Head of caudate nucleus (tissue), 42 donors: ENCODE measurements at regions not wholly inside any gene's neighbourhood (a gene's known extent, or its start where the extent isn't known, plus 50 kb on each side); places are given as distances from the start of the nearest gene placed in this dataset.
"Not testable (repeated sequence)": the region's sequence is repeated elsewhere in the genome, so short reads cannot be mapped to it uniquely, and the experiment has no call there.

Experiments used
- DNase-seq, 42 donors: peaks; one replicate each; pipeline versions ENCODE4 v3.0.0 to v3.0.0-alpha.2; 2020 to 2021; ENCODE audit warnings: mixed read lengths in 7 of 42
- intact Hi-C: fragments of 100-400 bp; cut with DNase I; formaldehyde crosslinking; loops from one replicate; pipeline ENCODE4 v1.15.0; 2022

DNA sequence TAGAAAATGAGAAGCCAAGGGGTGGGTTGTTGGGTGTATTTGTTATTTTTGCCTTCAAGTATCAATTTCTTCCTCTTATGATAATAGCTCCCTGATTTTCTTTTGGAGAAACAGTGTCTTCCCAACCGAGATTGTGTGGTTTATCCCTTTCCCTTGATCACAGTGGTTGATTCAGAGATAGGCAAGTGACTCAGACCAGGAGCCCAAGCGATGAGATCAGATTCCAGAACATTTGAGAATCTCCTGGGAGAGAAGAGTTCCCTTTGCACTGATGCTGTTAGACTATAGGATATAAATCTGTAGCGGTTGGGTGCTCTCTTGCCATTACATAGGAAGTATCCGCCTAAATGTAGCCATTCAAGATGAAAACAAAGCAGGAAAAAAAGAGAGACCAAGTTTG, 90.1 kb upstream of the WDR26 start:
- DNase-seq: no peak
- intact Hi-C loops: no loop called here

DNA sequence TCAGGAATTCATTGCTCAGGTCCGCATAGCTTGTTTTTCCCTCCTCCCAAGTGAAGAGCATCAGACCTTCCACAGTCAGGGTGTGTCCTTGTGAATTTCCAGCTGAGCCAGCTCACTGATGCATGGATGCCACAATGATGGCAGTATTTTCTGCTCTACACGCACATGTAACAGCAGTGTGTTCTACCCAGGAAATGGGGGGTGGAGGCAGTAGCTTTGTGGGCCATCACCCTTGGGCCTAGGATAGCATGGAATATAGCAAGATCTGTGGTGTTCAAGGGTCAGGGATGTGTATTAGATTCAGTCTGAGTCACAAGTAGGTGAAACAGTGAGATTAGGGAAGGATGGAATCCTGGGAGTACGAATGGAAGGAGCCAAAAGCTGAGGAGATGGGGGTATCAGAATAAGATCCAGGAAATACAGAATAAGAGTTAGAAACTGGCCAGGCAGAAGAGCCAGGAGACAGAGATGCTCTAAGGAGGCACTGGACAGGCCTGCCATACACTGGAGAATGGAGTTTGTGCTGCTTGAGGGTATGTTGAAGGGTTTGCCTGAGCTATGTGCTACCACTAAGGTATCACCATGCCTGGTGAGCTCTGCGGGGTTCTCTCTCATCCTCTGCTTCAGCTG, 90.6 kb upstream of the CNIH3 start:
- intact Hi-C loops: no loop called here
- DNase-seq: no peak

DNA sequence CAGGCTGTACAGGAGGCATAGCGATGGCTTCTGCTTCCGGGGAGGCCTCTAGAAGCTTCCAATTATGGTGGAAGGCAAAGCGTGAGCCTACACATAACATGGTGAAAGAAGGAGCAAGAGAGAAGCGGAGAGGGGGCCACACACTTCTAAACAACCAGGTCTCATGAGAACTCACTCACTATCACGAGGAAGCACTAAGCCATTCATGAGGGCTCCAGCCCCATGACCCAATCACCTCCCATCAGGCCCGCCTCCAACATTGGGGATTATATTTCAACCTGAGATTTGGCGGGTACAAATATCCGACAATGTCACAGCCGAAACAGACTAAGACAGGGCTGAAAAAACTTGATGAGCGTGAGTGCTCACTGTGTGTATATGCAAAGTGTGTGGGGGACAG, 89.3 kb upstream of the CNIH3 start:
- intact Hi-C loops: no loop called here
- DNase-seq: no peak

DNA sequence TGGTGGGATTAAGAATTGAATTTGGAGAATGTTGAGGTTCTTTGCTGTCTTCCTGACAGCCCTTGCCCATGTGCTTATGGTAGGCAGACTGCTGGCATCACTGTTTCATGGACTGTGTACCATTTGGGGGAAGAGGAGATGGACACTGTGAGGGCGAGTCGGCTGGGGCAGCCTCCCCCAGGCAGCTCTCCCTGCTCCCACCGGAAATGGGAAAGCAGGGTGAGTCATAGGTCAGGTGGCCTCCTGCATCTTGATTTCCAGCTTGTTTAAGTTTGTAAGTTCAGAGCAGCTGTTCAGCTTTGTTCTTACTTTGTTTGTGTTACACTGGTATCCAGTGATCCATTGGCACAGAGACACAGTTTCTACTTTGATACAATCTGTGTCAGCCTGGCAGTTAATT, 87.2 kb upstream of the CNIH3 start:
- no peak for DNase-seq
- intact Hi-C loops: no loop called here

DNA sequence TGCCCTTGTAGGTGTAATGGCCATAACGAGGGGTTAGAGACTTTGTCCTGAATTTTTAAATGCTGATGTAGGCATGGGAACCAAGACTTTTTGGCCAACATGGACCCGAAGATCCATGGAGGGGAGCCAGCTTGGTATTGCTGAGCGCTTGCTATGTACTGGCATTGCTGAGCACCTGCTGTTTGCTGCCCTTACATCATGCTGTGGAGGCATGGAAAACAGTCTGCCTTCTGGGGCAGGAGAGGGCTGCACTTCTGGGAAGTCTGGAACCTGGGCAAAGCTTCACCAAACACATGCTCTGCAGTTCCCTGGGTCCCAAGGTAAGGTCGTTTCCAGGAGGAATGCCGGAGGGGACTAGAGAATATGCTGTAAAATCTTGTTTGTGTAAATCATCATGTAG, 86.3 kb upstream of the CNIH3 start:
- intact Hi-C loops: no loop called here
- no peak for DNase-seq

DNA sequence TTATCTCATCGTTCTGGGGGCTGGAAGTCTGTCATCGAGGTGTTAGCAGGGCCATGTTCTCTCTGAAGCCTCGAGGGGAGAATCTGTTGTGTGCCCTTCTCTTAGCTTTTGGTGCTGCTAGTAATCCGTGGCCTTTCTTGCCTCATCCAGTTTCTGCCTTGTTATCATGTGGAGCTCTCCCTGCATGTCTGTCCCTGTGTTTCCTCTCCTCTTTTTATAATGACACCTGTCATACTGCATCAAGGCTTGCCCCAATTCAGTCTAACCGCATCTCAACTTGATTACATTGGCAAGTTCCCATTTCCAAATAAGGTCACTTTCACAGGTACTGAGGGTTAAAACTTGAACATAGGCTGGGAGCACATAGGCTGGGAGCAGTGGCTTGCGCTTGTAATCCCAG, 82.6 kb upstream of the CNIH3 start:
- no peak for DNase-seq
- intact Hi-C loops: no loop called here

DNA sequence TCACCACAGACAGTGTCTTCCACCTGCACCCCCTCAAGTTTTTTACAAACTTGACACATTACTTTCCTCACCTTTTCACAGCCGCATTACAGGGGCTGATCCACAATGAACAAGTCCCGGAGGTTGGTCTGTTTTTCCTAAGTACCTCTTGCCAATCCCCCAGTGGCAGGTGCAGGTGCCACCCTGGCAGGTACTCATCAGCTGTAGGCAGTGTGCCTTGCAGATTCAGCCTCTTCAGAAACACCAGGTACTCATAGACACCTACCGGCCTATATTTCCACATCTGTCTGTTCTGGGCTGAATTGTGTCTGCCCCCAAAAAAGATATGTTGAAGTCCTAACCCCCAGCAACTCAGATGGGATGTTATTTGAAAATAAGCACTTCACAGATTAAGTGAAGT, 81.4 kb upstream of the CNIH3 start:
- intact Hi-C loops: no loop called here
- DNase-seq: no peak

DNA sequence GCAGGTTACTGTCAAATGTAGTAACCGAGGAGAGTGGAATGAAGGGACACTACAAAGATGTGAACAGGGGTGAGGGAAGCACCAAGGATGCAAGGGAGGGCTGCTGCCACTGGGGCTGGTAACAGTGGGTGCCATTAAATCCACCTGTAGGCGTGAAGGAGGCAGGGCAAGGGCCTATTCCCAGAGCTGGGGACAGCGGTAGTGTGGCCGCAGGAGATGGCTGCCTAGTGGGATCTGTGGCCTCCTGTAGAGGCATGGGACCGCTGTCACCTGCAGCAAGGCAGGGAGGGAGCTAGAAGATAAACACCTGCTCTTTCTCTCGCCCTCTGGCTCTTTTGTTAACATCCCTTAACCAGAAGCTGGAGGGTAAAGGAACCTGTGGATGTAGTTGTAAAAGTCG, 80.5 kb upstream of the CNIH3 start:
- DNase-seq: no peak
- intact Hi-C loops: no loop called here

DNA sequence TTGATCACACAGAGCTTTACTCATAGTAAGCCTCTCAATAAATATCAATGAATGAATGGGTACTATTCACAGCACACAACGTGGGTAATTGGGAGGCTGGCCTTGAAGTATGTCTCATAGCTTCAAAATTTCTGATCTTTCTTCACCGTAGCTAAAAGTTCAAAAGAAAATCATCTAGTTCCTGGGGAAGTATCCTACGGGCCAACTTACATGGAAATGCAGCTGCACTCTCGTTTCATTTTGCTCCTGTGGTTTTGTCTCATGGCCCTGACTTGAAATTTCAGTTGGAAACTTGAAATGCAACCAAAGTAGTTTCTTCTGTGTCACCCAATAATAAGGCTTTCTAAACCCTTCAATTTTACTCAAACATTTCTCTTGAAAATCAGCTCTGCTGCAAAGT, 76.1 kb upstream of the CNIH3 start:
- intact Hi-C loops: no loop called here
- DNase-seq: peak in 1 of 42 donors; percentile 29

DNA sequence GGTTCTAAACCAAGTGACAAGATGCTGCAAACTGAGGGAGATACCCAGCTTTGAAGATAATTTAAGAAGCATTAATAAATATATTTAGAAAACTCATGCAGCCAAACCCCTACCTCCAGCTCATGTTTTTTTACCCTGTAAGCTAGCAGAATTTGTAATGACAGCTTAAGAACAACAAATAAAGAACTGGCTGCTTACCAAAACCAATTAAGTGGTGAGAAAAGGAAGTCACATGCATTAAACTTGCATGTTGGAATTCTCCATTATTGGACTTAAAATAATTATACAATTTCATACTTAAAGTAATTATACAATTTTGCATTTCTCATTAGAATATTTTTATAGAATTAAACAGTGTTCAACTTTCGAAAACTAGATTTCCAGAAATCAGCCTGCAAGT, 75.6 kb upstream of the CNIH3 start:
- no peak for DNase-seq
- intact Hi-C loops: no loop called here

DNA sequence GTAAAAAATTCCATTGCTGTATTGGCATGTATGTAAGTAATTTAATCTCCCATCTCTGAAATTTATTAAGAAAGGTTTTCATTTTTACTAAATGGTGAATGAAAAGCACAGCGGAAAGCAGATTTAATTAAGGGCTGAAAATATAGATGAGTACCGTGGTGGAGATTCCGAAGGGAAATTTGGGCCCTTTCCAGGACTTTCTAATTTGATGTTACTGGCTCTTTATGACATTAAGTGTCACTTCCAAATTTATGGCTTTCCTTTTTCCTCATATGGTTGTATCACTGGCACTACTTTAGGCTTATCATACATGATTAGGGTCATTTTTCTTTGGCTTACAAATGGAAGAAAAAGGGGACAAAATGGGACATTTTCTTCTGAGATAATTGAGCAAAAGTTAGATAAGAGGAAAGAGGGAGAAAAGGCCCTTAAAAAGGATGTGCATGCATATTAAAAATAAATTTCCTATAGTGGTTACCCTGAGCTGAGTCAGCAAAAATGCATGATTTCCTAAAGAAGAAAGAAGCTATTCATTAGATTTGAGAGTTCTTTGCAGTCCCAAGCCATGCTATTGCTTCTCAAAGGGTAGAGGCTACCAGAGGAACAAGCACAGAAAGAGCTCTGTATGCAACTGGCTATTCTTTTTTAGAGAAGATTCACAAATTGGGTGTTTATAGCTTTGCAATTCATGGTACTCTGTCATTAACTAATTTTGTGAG, 74.9 kb upstream of the CNIH3 start:
- peak in 1 of 42 donors; percentile 12 for DNase-seq
- intact Hi-C loops: no loop called here

DNA sequence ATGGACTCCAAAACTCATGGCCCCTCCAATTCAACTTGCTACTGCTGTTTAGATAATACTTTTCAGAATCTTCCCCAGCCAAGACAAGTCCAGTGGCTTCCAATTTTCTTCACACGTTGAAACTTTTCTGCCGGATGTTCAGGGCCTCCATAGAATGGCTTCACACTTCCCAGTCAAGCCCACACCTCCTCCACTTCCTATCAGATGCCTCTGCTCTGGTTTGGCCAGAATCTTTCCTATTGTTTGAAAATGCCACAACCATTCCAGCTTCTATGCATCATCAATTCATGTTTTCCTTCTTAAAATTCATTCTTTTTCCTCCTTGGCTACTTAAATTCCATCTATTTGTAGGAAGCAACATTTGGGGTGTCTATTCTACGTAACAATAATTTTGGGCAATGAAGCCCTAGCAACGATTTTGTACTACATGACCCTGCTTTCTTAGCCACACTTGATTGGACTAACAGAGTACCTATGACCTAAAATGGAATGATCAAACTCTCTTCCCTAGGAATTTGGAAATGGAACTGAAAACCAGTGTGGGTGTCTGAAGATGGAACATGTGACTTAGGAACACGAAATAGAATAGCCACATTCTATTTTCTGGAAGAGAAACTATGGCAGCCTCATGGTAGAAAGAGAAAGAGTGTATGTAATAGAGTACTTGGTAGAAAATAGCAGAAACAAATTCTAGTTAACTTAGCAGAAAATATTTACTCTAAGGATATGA, 74.1 kb upstream of the CNIH3 start:
- intact Hi-C loops: no loop called here
- no peak for DNase-seq

DNA sequence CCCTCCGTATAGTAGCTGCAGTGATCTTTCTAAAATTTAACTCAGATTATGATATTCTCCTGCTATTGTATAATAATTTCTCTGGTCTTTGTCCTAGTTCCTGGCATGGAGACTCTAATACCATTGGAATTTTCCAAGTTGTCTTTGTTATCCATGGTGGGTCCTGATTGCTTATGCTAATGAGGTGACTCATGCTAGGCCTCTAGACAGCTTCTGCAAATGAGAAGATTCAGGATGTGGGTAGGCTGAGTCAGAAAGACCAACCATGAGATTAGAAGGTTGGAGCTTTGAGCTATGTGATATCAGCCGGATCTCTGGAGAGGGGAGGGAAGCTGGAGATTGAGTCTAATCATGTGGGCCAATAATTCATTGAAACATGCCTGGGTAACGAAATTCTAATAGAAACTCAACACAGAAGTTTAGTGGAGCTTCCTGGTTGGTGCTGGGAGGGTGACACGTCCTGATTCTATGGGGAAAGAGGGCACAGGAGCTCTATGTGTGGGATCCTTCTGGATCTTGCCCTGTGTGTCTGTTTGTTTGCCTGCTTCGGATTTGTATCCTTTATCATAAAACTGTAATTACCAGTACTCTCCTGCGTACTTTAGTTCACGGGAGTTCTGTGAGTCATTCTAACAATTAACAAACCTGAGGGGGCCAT, 73.2 kb upstream of the CNIH3 start:
- intact Hi-C loops: no loop called here

DNA sequence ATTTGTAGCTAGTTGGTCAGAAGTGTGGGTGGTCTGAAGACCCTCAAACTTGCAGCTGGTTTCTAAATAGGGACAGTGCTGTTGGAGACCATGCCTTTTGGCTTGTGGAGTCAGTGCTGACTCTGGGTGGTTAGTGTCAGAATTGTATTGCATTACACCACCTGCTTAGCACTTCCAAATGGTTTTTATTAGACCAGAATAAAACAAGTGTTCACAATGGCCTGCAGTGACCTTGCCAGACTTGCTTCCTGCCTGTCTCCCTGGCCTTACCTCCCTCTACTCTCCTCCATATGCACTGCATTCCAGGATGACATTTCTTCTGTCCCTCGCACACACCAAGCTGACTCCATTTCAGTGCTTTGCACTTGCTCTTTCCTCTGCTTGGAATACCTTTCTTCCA, 72.7 kb upstream of the CNIH3 start:
- intact Hi-C loops: no loop called here
- no peak for DNase-seq

More for the DNA sequence above, 73.2 kb upstream of the CNIH3 start:
- DNase-seq: no peak

DNA sequence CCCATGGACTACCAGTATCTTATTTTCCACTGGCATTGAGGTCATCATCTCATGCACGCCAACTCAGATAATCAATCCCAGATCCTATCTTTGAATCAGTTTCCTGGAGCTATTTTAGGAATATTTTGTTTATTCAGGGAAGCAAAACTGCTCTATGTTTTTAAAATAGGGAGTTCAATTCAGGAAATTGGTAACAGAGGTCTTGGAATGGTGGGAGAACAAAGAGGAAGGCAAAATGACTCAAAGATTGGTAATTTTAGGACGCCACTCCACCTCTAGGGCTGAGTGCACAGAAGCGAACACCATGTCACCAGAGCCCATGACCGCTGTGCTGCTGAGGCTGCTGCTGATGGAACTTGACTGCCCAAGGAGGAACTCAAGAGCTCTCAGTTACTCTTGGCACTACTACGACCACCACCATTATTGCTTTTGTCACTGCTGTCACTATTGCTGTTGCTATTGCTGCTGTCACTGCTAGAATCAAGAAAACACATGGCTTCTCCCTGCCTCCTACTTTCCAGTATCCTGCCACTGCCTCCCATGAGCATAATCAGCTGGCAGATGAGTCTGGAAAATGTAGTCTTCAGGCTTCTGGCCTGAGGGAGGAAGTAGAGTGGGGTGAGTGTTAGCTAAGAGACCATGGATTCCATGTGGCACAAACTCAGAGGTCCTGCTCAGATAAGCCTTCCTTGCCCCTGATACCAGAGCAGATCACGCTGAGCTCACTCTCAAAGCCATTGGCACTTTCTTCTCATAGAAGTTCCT, 71.6 kb upstream of the CNIH3 start:
- intact Hi-C loops: no loop called here

DNA sequence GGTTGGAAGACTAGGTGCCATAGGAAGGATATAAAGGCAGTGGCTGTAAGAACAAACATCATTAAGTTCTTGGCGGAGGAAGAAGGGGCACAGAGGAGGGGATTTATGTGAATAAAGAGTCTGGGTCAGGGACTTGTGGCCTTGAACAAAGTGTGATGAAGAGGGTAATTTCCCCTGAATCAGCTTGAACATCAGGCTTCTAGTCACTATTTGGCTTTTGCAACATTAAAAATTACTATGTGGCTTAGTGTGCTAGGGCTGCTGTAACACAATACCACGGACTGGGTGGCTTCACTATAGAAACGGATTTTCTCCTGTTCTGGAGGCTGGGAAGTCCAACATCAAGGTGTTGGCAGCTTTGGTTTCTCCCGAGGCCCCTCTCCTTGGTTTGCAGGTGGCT, 70.5 kb upstream of the CNIH3 start:
- intact Hi-C loops: no loop called here
- DNase-seq: no peak

More for the DNA sequence above, 71.6 kb upstream of the CNIH3 start:
- no peak for DNase-seq

DNA sequence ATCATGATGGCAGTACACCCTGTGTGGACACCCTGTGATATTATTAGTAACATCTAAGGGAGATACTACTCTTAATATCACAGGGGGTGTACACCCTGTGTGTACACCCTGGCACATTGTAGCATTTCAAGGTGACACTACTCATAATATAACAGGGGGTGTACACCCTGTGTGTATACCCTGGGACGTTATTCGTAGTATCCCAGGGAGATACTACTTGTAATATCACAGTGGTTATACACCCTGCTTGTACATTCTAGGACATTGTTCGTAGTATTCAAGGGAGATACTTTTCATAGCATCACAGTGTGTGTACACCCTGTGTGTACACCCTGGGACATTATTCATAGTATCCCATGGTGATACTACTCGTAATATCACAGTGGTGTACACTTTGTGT, 67.4 kb upstream of the CNIH3 start:
- intact Hi-C loops: no loop called here
- no peak for DNase-seq

DNA sequence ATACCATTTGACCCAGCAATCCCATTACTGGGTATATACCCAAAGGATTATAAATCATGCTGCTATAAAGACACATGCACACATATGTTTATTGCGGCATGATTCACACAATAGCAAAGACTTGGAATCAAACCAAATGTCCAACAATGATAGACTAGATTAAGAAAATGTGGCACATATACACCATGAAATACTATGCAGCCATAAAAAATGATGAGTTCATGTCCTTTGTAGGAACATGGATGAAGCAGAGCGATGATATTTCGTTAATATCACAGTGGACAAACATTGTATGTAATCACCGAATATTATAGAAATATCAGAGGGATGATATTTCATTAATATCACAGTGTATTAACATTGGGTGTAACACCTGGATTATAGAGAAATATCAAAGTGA, 64.9 kb upstream of the CNIH3 start:
- intact Hi-C loops, DNase-seq: not testable (repeated sequence)

DNA sequence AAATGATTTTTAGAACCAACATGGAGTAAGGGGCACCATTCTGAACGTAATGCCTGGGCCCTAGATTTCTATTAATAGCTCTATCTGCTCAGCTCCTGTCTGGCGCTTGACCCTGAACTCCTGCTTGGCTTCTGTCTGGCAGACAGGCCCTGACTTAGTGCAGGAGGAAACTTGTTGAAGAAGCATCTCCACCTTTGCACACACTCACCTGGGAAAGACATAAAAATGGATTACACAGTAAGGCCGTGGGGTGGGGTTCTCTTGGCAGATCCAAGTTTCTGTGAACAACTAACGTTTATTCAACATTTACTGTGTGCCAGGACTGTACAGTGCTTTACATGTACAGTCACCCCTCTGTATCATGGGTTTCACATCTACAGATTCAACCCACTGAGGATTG, 62.1 kb upstream of the CNIH3 start:
- DNase-seq: no peak
- intact Hi-C loops: no loop called here
